HEK293T (cell line): ENCODE measurements at regions not wholly inside any gene's neighbourhood (a gene's known extent, or its start where the extent isn't known, plus 50 kb on each side); places are given as distances from the start of the nearest gene placed in this dataset.

ENCODE experiments used
- ARNT ChIP-seq: fragments of 450-650 bp; IDR thresholded peaks from 2 replicates; pipeline ENCODE4 v1.6.1; 2017; ENCODE audit warnings: mild to moderate bottlenecking
- FOXA1 ChIP-seq: fragments of 450-650 bp; IDR thresholded peaks from 2 replicates; pipeline ENCODE4 v1.6.1; 2016; ENCODE audit warnings: mild to moderate bottlenecking
- FOXM1 ChIP-seq: fragments of 450-650 bp; IDR thresholded peaks from 2 replicates; pipeline ENCODE4 v1.6.1; 2017; ENCODE audit warnings: mild to moderate bottlenecking, borderline replicate concordance
- NFRKB ChIP-seq: fragments of 450-650 bp; IDR thresholded peaks from 2 replicates; pipeline ENCODE4 v1.6.1; 2016; ENCODE audit warnings: mild to moderate bottlenecking, moderate library complexity
- SP1 ChIP-seq: fragments of 450-650 bp; IDR thresholded peaks from 2 replicates; pipeline ENCODE4 v1.6.1; 2017
- TF ChIP-seq, protein P1 (sequence below): fragments of 450-650 bp; IDR thresholded peaks from 2 replicates; pipeline ENCODE4 v1.6.1; 2016

- TF ChIP-seq FOXM1: no peak
- TF ChIP-seq ARNT: no peak
- no peak for TF ChIP-seq SP1
- TF ChIP-seq FOXA1: no peak
- TF ChIP-seq, protein P1, sequence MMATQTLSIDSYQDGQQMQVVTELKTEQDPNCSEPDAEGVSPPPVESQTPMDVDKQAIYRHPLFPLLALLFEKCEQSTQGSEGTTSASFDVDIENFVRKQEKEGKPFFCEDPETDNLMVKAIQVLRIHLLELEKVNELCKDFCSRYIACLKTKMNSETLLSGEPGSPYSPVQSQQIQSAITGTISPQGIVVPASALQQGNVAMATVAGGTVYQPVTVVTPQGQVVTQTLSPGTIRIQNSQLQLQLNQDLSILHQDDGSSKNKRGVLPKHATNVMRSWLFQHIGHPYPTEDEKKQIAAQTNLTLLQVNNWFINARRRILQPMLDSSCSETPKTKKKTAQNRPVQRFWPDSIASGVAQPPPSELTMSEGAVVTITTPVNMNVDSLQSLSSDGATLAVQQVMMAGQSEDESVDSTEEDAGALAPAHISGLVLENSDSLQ: no peak
- TF ChIP-seq NFRKB: no peak
These were observed 110.6 kb downstream of the OAT start for GRCh38 chr10:124308056-124308645.
